CD14-positive monocyte (primary cell): ENCODE measurements at regions not wholly inside any gene's neighbourhood (a gene's known extent, or its start where the extent isn't known, plus 50 kb on each side); places are given as distances from the start of the nearest gene placed in this dataset.

ENCODE experiments used
- DNase-seq, 3 donors: peaks; one replicate each; pipeline ENCODE4 v3.0.0-alpha.2; 2011 to 2022
- H2AFZ ChIP-seq: 2 replicates; pipeline ENCODE4 v1.6.0; 2012; ENCODE audit warnings: mild to moderate bottlenecking, low read depth, low read length, inconsistent platforms; ENCODE audit not compliant: insufficient read depth, poor library complexity, severe bottlenecking
- H3K27ac ChIP-seq, 2 donors: 1 replicate in 1 of 2; 2 replicates in 1 of 2; pipeline ENCODE4 v1.5.1; 2012 to 2013; ENCODE audit warnings: low read length in 2 of 2, control low read depth in 1 of 2, inconsistent platforms in 1 of 2, low read depth in 1 of 2, mild to moderate bottlenecking in 1 of 2
- H3K27me3 ChIP-seq, 2 donors: one replicate each; pipeline versions ENCODE4 v1.6.0 to v1.6.1; 2011 to 2013; ENCODE audit warnings: low read length in 2 of 2; ENCODE audit not compliant: control insufficient read depth in 2 of 2, insufficient read depth in 2 of 2
- H3K36me3 ChIP-seq, 2 donors: replicated peaks in 1 of 2; 1 replicate in 1 of 2; 2 replicates in 1 of 2; pipeline versions ENCODE4 v1.5.1 to v1.6.1; 2012 to 2013; ENCODE audit warnings: low read length in 2 of 2, control low read depth in 1 of 2, inconsistent platforms in 1 of 2, mild to moderate bottlenecking in 1 of 2; ENCODE audit not compliant: insufficient read depth in 2 of 2, control insufficient read depth in 1 of 2
- H3K4me1 ChIP-seq, 2 donors: 1 replicate in 1 of 2; 2 replicates in 1 of 2; pipeline versions ENCODE4 v1.5.1 to v1.6.1; 2012 to 2013; ENCODE audit warnings: low read length in 2 of 2, control low read depth in 1 of 2, inconsistent platforms in 1 of 2, mild to moderate bottlenecking in 1 of 2, moderate library complexity in 1 of 2; ENCODE audit not compliant: insufficient read depth in 2 of 2, control insufficient read depth in 1 of 2
- H3K4me2 ChIP-seq: replicated peaks from 2 replicates; pipeline ENCODE3; 2012; ENCODE audit warnings: low read length, moderate library complexity, mild to moderate bottlenecking; ENCODE audit not compliant: poor library complexity, severe bottlenecking; ENCODE audit errors: extremely low read depth
- H3K4me3 ChIP-seq, 3 experiments: fragments of 200-600 bp in 1 of 3; sonication (generic) in 1 of 3; replicated peaks in 1 of 3; 1 replicate in 2 of 3; 2 replicates in 1 of 3; pipeline ENCODE4 v1.5.1; 2011 to 2013; ENCODE audit warnings: low read length in 3 of 3, mild to moderate bottlenecking in 3 of 3, control low read depth in 2 of 3, low read depth in 2 of 3, inconsistent platforms in 1 of 3, moderate library complexity in 1 of 3
- H3K79me2 ChIP-seq: 2 replicates; pipeline ENCODE4 v1.6.0; 2012; ENCODE audit warnings: mild to moderate bottlenecking, control low read depth, inconsistent platforms, low read length, moderate library complexity; ENCODE audit not compliant: insufficient read depth
- H3K9ac ChIP-seq: 2 replicates; pipeline ENCODE4 v1.6.0; 2017; ENCODE audit warnings: low read length, mild to moderate bottlenecking; ENCODE audit not compliant: insufficient read depth, poor library complexity, severe bottlenecking
- H3K9me3 ChIP-seq, 2 donors: replicated peaks in 1 of 2; 1 replicate in 1 of 2; 2 replicates in 1 of 2; pipeline versions ENCODE4 v1.5.1 to v1.6.1; 2012 to 2013; ENCODE audit warnings: low read length in 2 of 2, control low read depth in 1 of 2; ENCODE audit not compliant: control insufficient read depth in 1 of 2, insufficient read depth in 1 of 2
- H4K20me1 ChIP-seq: 2 replicates; pipeline ENCODE4 v1.6.0; 2012; ENCODE audit warnings: mild to moderate bottlenecking, low read length, control low read depth, moderate library complexity; ENCODE audit not compliant: insufficient read depth
- H3K27ac Mint-ChIP-seq, 7 donors: one replicate each; pipeline ENCODE4 v1.8.0; 2020; ENCODE audit warnings: mild to moderate bottlenecking in 7 of 7, mixed read lengths in 7 of 7, moderate library complexity in 6 of 7, inconsistent platforms in 2 of 7
- H3K27me3 Mint-ChIP-seq, 3 donors: one replicate each; pipeline ENCODE4 v1.8.0; 2021 to 2022; ENCODE audit warnings: low read depth in 3 of 3, mild to moderate bottlenecking in 3 of 3, mixed read lengths in 3 of 3, moderate library complexity in 3 of 3, inconsistent platforms in 1 of 3
- H3K36me3 Mint-ChIP-seq, 2 donors: one replicate each; pipeline ENCODE4 v1.8.0; 2020; ENCODE audit warnings: mixed read lengths in 2 of 2, inconsistent platforms in 1 of 2, mild to moderate bottlenecking in 1 of 2
- H3K4me1 Mint-ChIP-seq: one replicate; pipeline ENCODE4 v1.8.0; 2020; ENCODE audit warnings: mild to moderate bottlenecking, mixed read lengths
- H3K4me3 Mint-ChIP-seq, 2 donors: one replicate each; pipeline ENCODE4 v1.8.0; 2020; ENCODE audit warnings: mild to moderate bottlenecking in 2 of 2, mixed read lengths in 2 of 2, moderate library complexity in 1 of 2
- H3K9me3 Mint-ChIP-seq, 7 donors: one replicate each; pipeline ENCODE4 v1.8.0; 2020 to 2022; ENCODE audit warnings: mixed read lengths in 7 of 7, mild to moderate bottlenecking in 6 of 7, moderate library complexity in 6 of 7, inconsistent platforms in 2 of 7
- WGBS: methylation state at CpG from one replicate; pipeline ENCODE4 v1.1.5; 2013; ENCODE audit warnings: missing lambda C conversion rate; ENCODE audit not compliant: insufficient coverage; 5-methylcytosine and 5-hydroxymethylcytosine counted together
- intact Hi-C, 2 donors: fragments of 100-400 bp; cut with micrococcal nuclease; formaldehyde crosslinking; loops; one replicate each; pipeline versions ENCODE4 v1.15.0 to v1.15.1; 2023
- TF ChIP-seq, protein P1 (sequence below): fragments of 200-600 bp; IDR thresholded peaks from one replicate; pipeline ENCODE4 v1.8.0; 2022; ENCODE audit warnings: antibody characterized with exemption, mild to moderate bottlenecking

DNA sequence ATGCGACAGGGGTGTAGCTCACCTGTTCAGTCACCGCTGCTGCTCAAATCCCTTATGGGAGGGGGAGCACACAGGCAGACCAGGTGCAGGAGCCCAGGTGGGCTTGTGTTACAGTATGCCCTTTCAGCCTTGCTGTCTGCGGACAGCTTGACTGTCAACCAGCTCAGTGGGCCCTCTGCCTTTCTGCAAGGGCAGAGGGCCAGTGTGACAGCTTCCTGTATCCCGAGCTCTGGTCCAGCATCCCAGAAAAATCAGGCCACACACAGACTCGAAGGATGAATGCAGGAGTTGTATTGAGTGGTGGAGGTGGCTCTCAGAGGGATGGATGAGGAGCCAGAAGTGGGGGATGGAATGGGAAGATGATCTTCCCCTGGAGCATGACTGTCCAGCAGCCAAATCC, 172.2 kb downstream of the C5orf15 start:
- 57% methylated on average over 3 of the region's 5 CpGs for WGBS
- Histone ChIP-seq H3K27me3 (no peaks in the 10 kb centered on the region), H3K9ac (no peak overlapping the region), H3K4me1 (no peaks in the 10 kb centered on the region), H4K20me1 (no peaks in the 10 kb centered on the region), H3K27ac (no peak overlapping the region), H3K4me3 (no peak overlapping the region), H3K36me3 (no peaks in the 10 kb centered on the region), H3K79me2 (no peaks in the 10 kb centered on the region), H2AFZ (no peak overlapping the region), H3K9me3 (no peaks in the 10 kb centered on the region), H3K4me2 (no peak overlapping the region)
- Mint-ChIP-seq H3K27me3 (peaks cover 5 to 7% (median 7%) of the 10 kb centered on the region in 3 donors), H3K27ac (no peak overlapping the region), H3K36me3 (no peaks in the 10 kb centered on the region), H3K4me1 (no peaks in the 10 kb centered on the region), H3K4me3 (no peak overlapping the region), H3K9me3 (no peaks in the 10 kb centered on the region)
- no peak for DNase-seq
- TF ChIP-seq, protein P1, sequence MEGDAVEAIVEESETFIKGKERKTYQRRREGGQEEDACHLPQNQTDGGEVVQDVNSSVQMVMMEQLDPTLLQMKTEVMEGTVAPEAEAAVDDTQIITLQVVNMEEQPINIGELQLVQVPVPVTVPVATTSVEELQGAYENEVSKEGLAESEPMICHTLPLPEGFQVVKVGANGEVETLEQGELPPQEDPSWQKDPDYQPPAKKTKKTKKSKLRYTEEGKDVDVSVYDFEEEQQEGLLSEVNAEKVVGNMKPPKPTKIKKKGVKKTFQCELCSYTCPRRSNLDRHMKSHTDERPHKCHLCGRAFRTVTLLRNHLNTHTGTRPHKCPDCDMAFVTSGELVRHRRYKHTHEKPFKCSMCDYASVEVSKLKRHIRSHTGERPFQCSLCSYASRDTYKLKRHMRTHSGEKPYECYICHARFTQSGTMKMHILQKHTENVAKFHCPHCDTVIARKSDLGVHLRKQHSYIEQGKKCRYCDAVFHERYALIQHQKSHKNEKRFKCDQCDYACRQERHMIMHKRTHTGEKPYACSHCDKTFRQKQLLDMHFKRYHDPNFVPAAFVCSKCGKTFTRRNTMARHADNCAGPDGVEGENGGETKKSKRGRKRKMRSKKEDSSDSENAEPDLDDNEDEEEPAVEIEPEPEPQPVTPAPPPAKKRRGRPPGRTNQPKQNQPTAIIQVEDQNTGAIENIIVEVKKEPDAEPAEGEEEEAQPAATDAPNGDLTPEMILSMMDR, result no peak
- intact Hi-C loops, result no loop called here

- no peaks in the 10 kb centered on the region for H3K36me3 Mint-ChIP-seq
- H3K4me3 Mint-ChIP-seq, result no peak overlapping the region
- H3K9me3 Mint-ChIP-seq, result no peaks in the 10 kb centered on the region
- TF ChIP-seq, protein P1, result no peak
- 91% methylated on average over 7 of the region's 8 CpGs for WGBS
- Histone ChIP-seq H3K79me2 (no peaks in the 10 kb centered on the region), H4K20me1 (no peaks in the 10 kb centered on the region), H3K9me3 (no peaks in the 10 kb centered on the region), H3K4me1 (no peaks in the 10 kb centered on the region), H3K9ac (no peak overlapping the region), H3K36me3 (no peaks in the 10 kb centered on the region), H3K4me2 (no peak overlapping the region), H2AFZ (no peak overlapping the region), H3K27me3 (no peaks in the 10 kb centered on the region), H3K27ac (no peak overlapping the region), H3K4me3 (no peak overlapping the region)
- intact Hi-C loops, result no loop called here
- no peaks in the 10 kb centered on the region for H3K4me1 Mint-ChIP-seq
- no peak overlapping the region for H3K27ac Mint-ChIP-seq
- H3K27me3 Mint-ChIP-seq, result peaks cover 5 to 14% (median 12%) of the 10 kb centered on the region in 3 donors
- DNase-seq, result no peak
Measured at GRCh38 chr5:133794771-133795415, 173.5 kb downstream of the C5orf15 start.
